ENCODE measurements at regions not wholly inside any gene's neighbourhood (a gene's known extent, or its start where the extent isn't known, plus 50 kb on each side); places are given as distances from the start of the nearest gene placed in this dataset.

DNA sequence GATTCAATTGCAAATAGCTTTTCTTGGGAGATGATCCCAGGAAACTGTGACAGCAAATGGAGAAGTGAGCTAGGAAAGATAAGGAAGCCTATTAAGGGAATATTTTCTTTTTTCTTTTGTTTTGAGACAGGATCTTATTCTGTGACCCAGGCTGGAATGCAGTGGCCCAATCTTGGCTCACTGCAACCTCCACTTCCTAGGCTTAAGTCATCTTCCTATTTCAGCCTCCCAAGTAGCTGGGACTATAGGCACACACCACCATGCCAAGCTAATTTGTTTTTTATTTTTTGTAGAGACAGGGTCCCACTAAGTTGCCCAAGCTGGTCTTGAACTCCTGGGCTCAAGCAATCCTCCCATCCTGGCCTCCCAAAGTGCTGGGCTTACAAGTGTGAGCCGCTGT lies 433.7 kb downstream of the RPS6KC1 start:
- no peaks in the 10 kb centered on the region for H3K4me1 ChIP-seq
- intact Hi-C loops (cut with DNase I): no loop called here
- H3K4me3 ChIP-seq: no peak overlapping the region
- ATAC-seq (no peak), DNase-seq (no peak)
- H3K9me3 ChIP-seq: no peaks in the 10 kb centered on the region
- no peak overlapping the region for H3K27ac ChIP-seq
- TF ChIP-seq, protein P1, sequence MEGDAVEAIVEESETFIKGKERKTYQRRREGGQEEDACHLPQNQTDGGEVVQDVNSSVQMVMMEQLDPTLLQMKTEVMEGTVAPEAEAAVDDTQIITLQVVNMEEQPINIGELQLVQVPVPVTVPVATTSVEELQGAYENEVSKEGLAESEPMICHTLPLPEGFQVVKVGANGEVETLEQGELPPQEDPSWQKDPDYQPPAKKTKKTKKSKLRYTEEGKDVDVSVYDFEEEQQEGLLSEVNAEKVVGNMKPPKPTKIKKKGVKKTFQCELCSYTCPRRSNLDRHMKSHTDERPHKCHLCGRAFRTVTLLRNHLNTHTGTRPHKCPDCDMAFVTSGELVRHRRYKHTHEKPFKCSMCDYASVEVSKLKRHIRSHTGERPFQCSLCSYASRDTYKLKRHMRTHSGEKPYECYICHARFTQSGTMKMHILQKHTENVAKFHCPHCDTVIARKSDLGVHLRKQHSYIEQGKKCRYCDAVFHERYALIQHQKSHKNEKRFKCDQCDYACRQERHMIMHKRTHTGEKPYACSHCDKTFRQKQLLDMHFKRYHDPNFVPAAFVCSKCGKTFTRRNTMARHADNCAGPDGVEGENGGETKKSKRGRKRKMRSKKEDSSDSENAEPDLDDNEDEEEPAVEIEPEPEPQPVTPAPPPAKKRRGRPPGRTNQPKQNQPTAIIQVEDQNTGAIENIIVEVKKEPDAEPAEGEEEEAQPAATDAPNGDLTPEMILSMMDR (IDR thresholded peaks at IDR 0.05): no peak
- no peaks in the 10 kb centered on the region for H3K27me3 ChIP-seq (ENCODE audit: low read depth)
- no peaks in the 10 kb centered on the region for H3K36me3 ChIP-seq

- Histone ChIP-seq H3K9me3 (no peaks in the 10 kb centered on the region), H3K4me1 (no peaks in the 10 kb centered on the region), H3K4me3 (no peak overlapping the region), H3K27me3 (ENCODE audit: low read depth) (no peaks in the 10 kb centered on the region), H3K27ac (no peak overlapping the region), H3K36me3 (no peaks in the 10 kb centered on the region)
- intact Hi-C loops (cut with DNase I): no loop called here
- no peak for DNase-seq
- TF ChIP-seq, protein P1 (IDR thresholded peaks at IDR 0.05): no peak
- no peak for ATAC-seq
Measured at GRCh38 chr1:213486488-213486887, 435.4 kb downstream of the RPS6KC1 start.

DNA sequence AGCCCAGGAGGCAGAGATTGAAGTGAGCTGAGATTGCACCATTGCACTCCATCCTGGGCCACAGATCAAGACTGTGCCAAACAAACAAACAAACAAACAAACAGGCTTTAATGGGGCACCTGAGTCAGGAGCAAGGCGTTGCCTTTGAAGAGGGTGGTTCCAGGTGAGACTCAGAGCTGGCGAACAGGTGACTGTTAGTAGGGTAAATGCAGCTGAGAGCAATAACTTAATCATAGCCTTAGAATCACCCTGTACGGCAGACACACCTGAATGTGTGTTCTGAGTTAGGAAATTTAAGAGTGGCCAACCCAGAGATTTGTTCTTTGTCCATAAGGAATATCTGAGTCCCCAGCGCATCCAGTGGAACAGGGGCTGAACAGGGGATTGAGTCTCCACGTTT lies 440.4 kb downstream of the RPS6KC1 start:
- DNase-seq (no peak), ATAC-seq (no peak)
- Histone ChIP-seq H3K4me3 (no peak overlapping the region), H3K9me3 (no peaks in the 10 kb centered on the region), H3K27ac (no peak overlapping the region), H3K4me1 (no peaks in the 10 kb centered on the region), H3K27me3 (ENCODE audit: low read depth) (no peaks in the 10 kb centered on the region), H3K36me3 (no peaks in the 10 kb centered on the region)
- intact Hi-C loops (cut with DNase I): no loop called here
- TF ChIP-seq, protein P1 (IDR thresholded peaks at IDR 0.05): no peak

DNA sequence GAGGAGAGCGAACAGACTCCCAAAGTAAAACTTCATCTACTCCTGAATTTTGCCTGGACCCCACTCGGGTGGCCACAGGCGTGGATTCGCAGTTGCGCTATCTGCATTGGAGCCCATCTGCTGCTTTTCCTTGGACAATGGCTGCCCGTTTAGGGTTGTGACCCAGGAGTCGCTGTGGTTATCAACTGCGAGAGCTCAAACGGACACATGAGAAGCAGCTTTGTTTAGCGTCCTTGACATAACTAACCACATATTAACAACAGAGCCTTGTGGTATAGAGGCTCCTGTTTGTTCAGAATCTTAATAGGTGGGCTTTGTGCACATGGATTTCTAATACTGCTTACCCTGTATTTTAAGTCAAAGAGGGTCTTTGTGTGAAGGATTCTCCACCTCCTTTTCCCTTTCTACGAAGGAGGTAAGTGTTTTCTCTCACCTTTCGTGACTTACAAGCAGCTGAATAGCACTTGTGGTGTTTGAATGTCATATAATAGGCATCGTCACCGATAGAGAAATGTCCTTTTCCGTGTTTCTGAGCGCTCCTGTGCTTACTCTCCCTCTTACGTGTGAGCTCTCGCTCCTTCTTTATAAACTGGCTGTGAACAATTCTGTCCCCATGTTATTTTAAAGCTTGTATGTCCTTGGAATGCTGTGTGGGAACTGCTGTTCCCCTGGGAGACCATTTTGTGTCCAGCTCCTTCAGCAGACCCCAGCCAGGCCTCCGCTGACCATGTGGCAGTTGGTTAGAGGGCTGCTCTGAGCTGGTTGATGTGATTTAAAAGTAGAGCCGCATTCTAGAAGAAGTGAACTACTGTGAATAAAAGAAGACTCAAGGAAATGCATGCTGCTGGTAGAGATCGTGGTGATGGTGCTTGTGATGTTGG lies 441.4 kb downstream of the RPS6KC1 start:
- no peaks in the 10 kb centered on the region for H3K27me3 ChIP-seq (ENCODE audit: low read depth)
- TF ChIP-seq, protein P1 (IDR thresholded peaks at IDR 0.05): no peak
- H3K4me1 ChIP-seq: no peaks in the 10 kb centered on the region
- ATAC-seq: no peak
- H3K27ac ChIP-seq: no peak overlapping the region
- H3K4me3 ChIP-seq: no peak overlapping the region
- intact Hi-C loops (cut with DNase I): no loop called here
- H3K36me3 ChIP-seq: no peaks in the 10 kb centered on the region
- DNase-seq: no peak
- H3K9me3 ChIP-seq: no peaks in the 10 kb centered on the region

GRCh38 chr1:213499444-213499843 lies 448.4 kb downstream of the RPS6KC1 start:
- Histone ChIP-seq H3K4me3 (no peak overlapping the region), H3K9me3 (peaks cover 3% of the 10 kb centered on the region), H3K4me1 (no peaks in the 10 kb centered on the region), H3K27me3 (ENCODE audit: low read depth) (no peaks in the 10 kb centered on the region), H3K27ac (no peak overlapping the region), H3K36me3 (no peaks in the 10 kb centered on the region)
- ATAC-seq (no peak), DNase-seq (no peak)
- TF ChIP-seq, protein P1 (IDR thresholded peaks at IDR 0.05): no peak
- intact Hi-C loops (cut with DNase I): no loop called here

All from lower lobe of right lung (tissue), 2 donors.